ENCODE measurements at regions not wholly inside any gene's neighbourhood (a gene's known extent, or its start where the extent isn't known, plus 50 kb on each side); places are given as distances from the start of the nearest gene placed in this dataset.

- TF ChIP-seq POLR2AphosphoS5 (IDR thresholded peaks at IDR 0.05; ENCODE audit: low read depth, low read length) (no peak), SIN3A (IDR thresholded peaks at IDR 0.05; ENCODE audit: borderline replicate concordance, insufficient read depth, low read length) (no peak), TAF1 (IDR thresholded peaks at IDR 0.05; ENCODE audit: borderline replicate concordance, insufficient read depth, low read length) (no peak), FOXP2 (optimal IDR thresholded peaks at IDR 0.05; ENCODE audit: borderline replicate concordance, extremely low read depth, extremely low read length, insufficient read depth) (no peak)
- TF ChIP-seq, protein P1, sequence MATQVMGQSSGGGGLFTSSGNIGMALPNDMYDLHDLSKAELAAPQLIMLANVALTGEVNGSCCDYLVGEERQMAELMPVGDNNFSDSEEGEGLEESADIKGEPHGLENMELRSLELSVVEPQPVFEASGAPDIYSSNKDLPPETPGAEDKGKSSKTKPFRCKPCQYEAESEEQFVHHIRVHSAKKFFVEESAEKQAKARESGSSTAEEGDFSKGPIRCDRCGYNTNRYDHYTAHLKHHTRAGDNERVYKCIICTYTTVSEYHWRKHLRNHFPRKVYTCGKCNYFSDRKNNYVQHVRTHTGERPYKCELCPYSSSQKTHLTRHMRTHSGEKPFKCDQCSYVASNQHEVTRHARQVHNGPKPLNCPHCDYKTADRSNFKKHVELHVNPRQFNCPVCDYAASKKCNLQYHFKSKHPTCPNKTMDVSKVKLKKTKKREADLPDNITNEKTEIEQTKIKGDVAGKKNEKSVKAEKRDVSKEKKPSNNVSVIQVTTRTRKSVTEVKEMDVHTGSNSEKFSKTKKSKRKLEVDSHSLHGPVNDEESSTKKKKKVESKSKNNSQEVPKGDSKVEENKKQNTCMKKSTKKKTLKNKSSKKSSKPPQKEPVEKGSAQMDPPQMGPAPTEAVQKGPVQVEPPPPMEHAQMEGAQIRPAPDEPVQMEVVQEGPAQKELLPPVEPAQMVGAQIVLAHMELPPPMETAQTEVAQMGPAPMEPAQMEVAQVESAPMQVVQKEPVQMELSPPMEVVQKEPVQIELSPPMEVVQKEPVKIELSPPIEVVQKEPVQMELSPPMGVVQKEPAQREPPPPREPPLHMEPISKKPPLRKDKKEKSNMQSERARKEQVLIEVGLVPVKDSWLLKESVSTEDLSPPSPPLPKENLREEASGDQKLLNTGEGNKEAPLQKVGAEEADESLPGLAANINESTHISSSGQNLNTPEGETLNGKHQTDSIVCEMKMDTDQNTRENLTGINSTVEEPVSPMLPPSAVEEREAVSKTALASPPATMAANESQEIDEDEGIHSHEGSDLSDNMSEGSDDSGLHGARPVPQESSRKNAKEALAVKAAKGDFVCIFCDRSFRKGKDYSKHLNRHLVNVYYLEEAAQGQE (IDR thresholded peaks at IDR 0.05; ENCODE audit: insufficient read depth in 1 of 2, low read depth in 2 of 2, low read length in 2 of 2), result no peak
These were observed 387.9 kb downstream of the DAD1 start for GRCh38 chr14:22200977-22201605.

DNA sequence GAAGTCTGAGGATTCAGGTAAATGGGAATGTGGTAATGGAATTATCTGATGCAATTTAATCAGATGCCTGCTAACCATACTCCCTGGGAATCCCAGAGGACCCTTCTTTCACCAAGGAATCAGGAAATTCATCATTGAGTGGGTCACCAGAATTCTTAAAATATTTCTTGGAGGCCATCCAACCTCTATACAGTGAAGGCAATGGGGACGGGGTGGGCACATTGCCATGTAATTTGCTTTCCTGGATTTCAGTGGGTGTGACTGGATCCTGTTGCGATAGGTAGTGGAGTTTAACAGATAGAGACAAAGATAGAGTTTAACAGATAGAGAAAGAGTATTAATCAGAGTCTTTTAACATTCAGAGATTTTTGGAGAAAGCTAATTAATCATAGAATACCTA lies 394.4 kb downstream of the DAD1 start:
- TF ChIP-seq, protein P1 (IDR thresholded peaks at IDR 0.05; ENCODE audit: insufficient read depth in 1 of 2, low read depth in 2 of 2, low read length in 2 of 2), result no peak
- TF ChIP-seq SIN3A (IDR thresholded peaks at IDR 0.05; ENCODE audit: borderline replicate concordance, insufficient read depth, low read length) (no peak), TAF1 (IDR thresholded peaks at IDR 0.05; ENCODE audit: borderline replicate concordance, insufficient read depth, low read length) (no peak), FOXP2 (optimal IDR thresholded peaks at IDR 0.05; ENCODE audit: borderline replicate concordance, extremely low read depth, extremely low read length, insufficient read depth) (no peak), POLR2AphosphoS5 (IDR thresholded peaks at IDR 0.05; ENCODE audit: low read depth, low read length) (no peak)

DNA sequence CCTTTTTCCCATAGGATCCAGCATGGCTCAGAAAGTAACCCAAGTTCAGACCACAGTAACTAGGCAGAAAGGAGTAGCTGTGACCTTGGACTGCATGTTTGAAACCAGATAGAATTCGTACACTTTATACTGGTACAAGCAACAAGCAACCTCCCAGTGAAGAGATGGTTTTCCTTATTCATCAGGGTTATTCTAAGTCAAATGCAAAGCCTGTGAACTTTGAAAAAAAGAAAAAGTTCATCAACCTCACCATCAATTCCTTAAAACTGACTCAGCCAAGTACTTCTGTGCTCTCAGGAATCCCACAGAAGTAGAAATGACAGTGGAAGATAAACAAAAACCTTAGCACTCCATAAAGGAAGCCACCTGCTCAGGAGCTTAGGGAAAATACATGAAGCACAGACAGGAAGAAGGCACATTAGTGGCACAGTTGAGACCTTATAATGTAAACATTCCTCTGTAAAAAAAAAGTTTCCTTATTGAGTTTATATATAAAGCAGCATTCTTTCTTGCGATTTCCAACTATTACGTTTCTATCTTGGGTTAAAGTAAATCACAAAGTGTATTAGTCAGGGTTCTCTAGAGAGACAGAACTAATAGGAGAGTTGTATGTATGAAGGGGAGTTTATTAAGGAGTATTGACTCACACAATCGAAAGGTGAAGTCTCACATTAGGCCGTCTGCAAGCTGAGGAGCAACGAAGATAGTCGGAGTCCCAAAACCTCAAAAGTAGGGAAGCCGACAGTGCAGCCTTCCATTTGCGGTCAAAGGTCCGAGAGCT lies 398.4 kb downstream of the DAD1 start:
- TF ChIP-seq FOXP2 (optimal IDR thresholded peaks at IDR 0.05; ENCODE audit: borderline replicate concordance, extremely low read depth, extremely low read length, insufficient read depth) (no peak), SIN3A (IDR thresholded peaks at IDR 0.05; ENCODE audit: borderline replicate concordance, insufficient read depth, low read length) (no peak), POLR2AphosphoS5 (IDR thresholded peaks at IDR 0.05; ENCODE audit: low read depth, low read length) (no peak), TAF1 (IDR thresholded peaks at IDR 0.05; ENCODE audit: borderline replicate concordance, insufficient read depth, low read length) (no peak)
- TF ChIP-seq, protein P1 (IDR thresholded peaks at IDR 0.05; ENCODE audit: insufficient read depth in 1 of 2, low read depth in 2 of 2, low read length in 2 of 2), result no peak

- TF ChIP-seq, protein P1 (IDR thresholded peaks at IDR 0.05; ENCODE audit: insufficient read depth in 1 of 2, low read depth in 2 of 2, low read length in 2 of 2), result no peak
- TF ChIP-seq POLR2AphosphoS5 (IDR thresholded peaks at IDR 0.05; ENCODE audit: low read depth, low read length) (no peak), SIN3A (IDR thresholded peaks at IDR 0.05; ENCODE audit: borderline replicate concordance, insufficient read depth, low read length) (no peak), FOXP2 (optimal IDR thresholded peaks at IDR 0.05; ENCODE audit: borderline replicate concordance, extremely low read depth, extremely low read length, insufficient read depth) (no peak), TAF1 (IDR thresholded peaks at IDR 0.05; ENCODE audit: borderline replicate concordance, insufficient read depth, low read length) (no peak)
These were observed 399.1 kb downstream of the DAD1 start for GRCh38 chr14:22189881-22190280.

All from PFSK-1 (cell line).